C4-2B (cell line): ENCODE measurements at regions not wholly inside any gene's neighbourhood (a gene's known extent, or its start where the extent isn't known, plus 50 kb on each side); places are given as distances from the start of the nearest gene placed in this dataset.

Experiments used
- ZFX ChIP-seq: fragments of 450-650 bp; IDR thresholded peaks from 2 replicates; pipeline ENCODE4 v1.6.1; 2017
- TF ChIP-seq, protein P1 (sequence below): fragments of 450-650 bp; conservative IDR thresholded peaks from 2 replicates; pipeline ENCODE4 v1.5.1; 2017; ENCODE audit warnings: mild to moderate bottlenecking

DNA sequence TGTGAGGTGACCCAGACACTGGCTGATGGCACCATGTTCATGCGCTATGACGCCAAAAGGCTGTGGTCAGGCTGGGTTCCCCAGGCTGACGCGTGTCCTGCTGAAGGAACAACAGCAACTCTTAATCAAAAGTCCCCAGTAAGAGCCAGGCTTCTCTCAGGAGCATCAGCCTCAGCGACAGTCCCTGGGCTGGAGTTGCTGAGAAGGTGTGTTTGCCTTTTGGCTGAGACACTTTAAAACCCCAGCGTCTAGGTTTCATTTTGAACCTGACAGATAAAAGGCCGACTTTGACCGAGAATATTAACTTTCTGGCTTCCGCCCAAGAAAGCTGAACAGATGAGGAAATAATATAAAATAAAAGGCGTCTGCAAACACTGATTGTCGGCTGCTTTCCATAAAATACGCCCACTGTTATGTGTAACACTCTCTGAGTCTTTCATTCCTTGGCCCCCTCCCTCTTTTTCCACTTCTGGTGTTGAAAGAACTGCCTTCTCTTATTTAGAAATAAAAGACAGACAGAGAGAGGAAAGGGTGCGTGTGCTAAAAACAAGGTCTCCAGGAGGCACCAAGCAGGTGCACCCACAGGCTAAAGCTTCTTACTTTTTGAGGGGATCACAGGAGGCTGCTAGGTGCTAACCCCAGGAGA lies 373.6 kb downstream of the MID1IP1 start:
- TF ChIP-seq, protein P1, sequence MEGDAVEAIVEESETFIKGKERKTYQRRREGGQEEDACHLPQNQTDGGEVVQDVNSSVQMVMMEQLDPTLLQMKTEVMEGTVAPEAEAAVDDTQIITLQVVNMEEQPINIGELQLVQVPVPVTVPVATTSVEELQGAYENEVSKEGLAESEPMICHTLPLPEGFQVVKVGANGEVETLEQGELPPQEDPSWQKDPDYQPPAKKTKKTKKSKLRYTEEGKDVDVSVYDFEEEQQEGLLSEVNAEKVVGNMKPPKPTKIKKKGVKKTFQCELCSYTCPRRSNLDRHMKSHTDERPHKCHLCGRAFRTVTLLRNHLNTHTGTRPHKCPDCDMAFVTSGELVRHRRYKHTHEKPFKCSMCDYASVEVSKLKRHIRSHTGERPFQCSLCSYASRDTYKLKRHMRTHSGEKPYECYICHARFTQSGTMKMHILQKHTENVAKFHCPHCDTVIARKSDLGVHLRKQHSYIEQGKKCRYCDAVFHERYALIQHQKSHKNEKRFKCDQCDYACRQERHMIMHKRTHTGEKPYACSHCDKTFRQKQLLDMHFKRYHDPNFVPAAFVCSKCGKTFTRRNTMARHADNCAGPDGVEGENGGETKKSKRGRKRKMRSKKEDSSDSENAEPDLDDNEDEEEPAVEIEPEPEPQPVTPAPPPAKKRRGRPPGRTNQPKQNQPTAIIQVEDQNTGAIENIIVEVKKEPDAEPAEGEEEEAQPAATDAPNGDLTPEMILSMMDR, result no peak
- TF ChIP-seq ZFX, result no peak
